ENCODE measurements at regions not wholly inside any gene's neighbourhood (a gene's known extent, or its start where the extent isn't known, plus 50 kb on each side); places are given as distances from the start of the nearest gene placed in this dataset.
"Not testable (repeated sequence)": the region's sequence is repeated elsewhere in the genome, so short reads cannot be mapped to it uniquely, and the experiment has no call there.

DNA sequence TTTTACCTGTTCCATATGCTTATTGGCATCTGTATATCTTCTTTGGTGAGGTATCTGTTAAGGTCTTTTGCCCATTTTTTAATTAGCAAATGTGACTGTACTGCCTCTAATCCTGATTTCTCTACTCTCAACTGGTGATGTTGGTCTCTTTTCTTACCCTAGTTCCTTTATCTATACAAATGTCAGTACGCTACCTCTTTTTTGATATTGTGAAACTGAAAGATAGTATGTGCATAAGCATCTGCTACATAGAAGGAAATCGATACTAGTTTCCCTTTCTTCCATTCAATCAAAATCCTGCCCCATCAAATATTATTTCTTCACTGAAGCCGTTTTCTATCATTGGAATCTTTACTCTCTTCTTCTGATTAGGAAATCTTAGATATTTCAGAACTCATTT is 194.9 kb upstream of the SPOPL start:
- FAIRE-seq, result no peak
- TF ChIP-seq, protein P1, sequence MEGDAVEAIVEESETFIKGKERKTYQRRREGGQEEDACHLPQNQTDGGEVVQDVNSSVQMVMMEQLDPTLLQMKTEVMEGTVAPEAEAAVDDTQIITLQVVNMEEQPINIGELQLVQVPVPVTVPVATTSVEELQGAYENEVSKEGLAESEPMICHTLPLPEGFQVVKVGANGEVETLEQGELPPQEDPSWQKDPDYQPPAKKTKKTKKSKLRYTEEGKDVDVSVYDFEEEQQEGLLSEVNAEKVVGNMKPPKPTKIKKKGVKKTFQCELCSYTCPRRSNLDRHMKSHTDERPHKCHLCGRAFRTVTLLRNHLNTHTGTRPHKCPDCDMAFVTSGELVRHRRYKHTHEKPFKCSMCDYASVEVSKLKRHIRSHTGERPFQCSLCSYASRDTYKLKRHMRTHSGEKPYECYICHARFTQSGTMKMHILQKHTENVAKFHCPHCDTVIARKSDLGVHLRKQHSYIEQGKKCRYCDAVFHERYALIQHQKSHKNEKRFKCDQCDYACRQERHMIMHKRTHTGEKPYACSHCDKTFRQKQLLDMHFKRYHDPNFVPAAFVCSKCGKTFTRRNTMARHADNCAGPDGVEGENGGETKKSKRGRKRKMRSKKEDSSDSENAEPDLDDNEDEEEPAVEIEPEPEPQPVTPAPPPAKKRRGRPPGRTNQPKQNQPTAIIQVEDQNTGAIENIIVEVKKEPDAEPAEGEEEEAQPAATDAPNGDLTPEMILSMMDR (IDR thresholded peaks at IDR 0.05; ENCODE audit: insufficient read depth, missing control alignments), result no peak
- DNase-seq (ENCODE audit: insufficient read length, low spot score), result no peak

DNA sequence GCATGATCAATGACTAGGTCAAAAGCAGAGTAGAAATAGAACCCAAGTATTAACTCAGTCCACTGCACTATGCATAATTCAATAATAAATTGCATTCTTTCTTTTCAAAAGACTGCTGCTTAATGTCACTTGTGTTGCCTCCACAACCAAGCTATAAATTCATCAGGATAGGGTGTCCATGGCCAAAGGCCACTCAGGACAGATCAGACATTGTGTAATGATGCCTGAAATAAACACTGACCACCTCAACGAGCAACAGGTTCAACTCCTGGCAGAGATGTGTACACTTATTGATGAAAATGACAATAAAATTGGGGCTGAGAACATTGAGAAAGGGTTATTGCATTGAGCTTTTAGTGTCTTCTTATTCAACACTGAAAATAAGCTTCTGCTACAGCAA is 194.5 kb upstream of the SPOPL start:
- DNase-seq (ENCODE audit: insufficient read length, low spot score) (no peak), FAIRE-seq (no peak)
- TF ChIP-seq, protein P1 (IDR thresholded peaks at IDR 0.05; ENCODE audit: insufficient read depth, missing control alignments), result no peak

DNA sequence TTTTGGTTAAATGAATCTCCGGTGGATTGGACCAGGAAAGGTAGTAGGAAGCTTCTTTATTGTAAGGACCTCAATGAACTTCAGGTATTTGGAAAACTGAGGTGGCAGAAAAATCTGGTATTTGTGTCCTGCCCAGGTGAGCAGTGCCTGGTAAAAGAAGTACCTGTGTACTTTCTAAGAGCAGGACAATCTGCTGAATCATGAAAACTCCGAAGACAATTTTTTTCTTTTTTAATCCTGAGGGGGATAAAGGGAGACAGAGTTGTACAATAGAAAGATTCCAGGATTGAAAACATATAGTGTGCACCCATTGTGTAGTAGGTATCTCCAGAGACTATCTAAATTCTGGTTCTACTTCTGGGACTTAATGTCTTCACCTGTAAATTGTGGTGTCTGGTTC is 191.8 kb upstream of the SPOPL start:
- FAIRE-seq (no peak), DNase-seq (ENCODE audit: insufficient read length, low spot score) (no peak)
- TF ChIP-seq, protein P1 (IDR thresholded peaks at IDR 0.05; ENCODE audit: insufficient read depth, missing control alignments), result no peak

DNA sequence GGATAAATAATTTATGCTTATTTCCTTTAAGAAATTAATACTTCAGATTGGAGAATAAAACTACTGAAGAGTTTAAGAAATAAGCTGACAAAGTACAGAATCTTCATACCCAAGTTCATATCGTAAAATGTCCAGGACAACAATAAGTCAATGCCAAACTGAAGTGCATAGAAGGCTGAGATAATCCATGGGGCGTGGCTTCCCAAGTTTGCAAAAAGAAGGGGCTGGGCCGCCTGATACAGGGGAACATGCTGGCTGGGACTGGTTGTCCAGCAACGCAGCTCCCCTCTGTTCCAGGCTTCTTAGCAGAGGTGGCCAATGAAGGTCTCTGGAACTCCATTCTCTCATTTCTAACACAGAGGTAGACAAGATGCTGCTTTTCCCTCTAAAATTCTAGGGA is 189.5 kb upstream of the SPOPL start:
- DNase-seq (ENCODE audit: insufficient read length, low spot score) (no peak), FAIRE-seq (no peak)
- TF ChIP-seq, protein P1 (IDR thresholded peaks at IDR 0.05; ENCODE audit: insufficient read depth, missing control alignments), result no peak

DNA sequence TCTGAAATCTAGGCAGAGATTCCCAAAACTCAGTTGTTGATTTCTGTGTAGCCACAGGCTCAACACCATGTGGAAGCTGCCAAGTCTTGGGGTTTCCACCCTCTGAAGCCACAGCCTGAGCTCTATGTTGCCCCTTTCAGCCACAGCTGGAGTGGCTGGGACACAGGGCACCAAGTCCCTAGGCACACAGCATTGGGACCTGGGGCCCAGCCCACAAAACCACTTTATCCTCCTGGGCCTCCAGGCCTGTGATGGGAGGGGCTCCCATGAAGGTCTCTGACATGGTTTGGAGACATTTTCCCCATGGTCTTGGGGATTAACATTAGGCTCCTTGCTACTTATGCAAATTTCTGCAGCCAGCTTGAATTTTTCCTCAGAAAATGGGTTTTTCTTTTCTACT is 186.0 kb upstream of the SPOPL start:
- FAIRE-seq; DNase-seq (ENCODE audit: insufficient read length, low spot score): not testable (repeated sequence)

DNA sequence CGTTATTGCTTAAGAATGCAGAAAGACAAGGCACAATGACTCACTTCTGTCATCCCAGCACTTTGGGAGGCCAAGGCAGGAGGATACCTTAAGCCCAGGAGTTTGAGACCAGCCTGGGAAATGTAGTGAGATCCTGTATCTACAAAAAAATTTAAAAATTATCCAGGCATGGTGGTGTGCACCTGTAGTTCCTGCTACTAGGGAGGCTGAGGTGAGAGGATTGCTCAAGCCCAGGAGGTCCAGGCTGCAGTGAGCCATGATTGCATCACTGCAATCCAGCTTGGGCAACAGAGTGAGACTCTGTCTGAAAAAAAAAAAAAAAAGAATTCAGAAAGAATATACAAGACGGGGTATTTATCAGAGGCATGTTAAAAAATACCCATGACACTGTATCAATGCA is 182.0 kb upstream of the SPOPL start:
- TF ChIP-seq, protein P1 (IDR thresholded peaks at IDR 0.05; ENCODE audit: insufficient read depth, missing control alignments), result no peak
- DNase-seq (ENCODE audit: insufficient read length, low spot score) (no peak), FAIRE-seq (no peak)

DNA sequence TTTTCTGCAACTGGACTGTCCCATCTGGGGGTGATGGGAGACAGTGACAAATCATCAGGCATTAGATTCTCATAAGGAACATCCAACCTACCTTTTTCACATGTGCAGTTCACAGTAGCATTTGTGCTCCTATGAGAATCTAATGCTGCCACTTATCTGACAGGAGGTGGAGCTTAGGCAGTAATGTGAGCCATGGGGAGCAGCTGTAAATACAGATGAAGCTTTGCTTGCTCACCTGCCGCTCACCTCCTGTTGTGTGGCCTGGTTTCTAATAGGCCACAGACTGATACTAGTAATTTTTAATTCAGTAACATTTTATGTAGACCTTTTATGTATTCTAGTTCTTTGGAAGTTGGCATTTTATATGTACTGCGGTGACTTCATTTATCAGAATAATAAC is 180.1 kb upstream of the SPOPL start:
- DNase-seq (ENCODE audit: insufficient read length, low spot score) (no peak), FAIRE-seq (no peak)

More for the DNA sequence above, 180.1 kb upstream of the SPOPL start:
- TF ChIP-seq, protein P1 (IDR thresholded peaks at IDR 0.05; ENCODE audit: insufficient read depth, missing control alignments), result no peak

Data from D721Med (cell line).